ENCODE measurements at regions not wholly inside any gene's neighbourhood (a gene's known extent, or its start where the extent isn't known, plus 50 kb on each side); places are given as distances from the start of the nearest gene placed in this dataset.

GRCh38 chr18:53698907-53699306, 525.6 kb downstream of the MBD2 start:
- DNase-seq (ENCODE audit: extremely low spot score, insufficient read length, low read depth), result no peak
- no peak for FAIRE-seq

- no peak for FAIRE-seq
- no peak for DNase-seq (ENCODE audit: extremely low spot score, insufficient read length, low read depth)
Measured at GRCh38 chr18:53689886-53690285, 534.6 kb downstream of the MBD2 start.

- DNase-seq (ENCODE audit: extremely low spot score, insufficient read length, low read depth) (no peak), FAIRE-seq (no peak)
Measured at GRCh38 chr18:53686965-53687364, 537.5 kb downstream of the MBD2 start.

- no peak for FAIRE-seq
Measured at GRCh38 chr18:53682796-53683195, 541.7 kb downstream of the MBD2 start.

GRCh38 chr18:53677480-53677879, 547.0 kb downstream of the MBD2 start:
- DNase-seq (ENCODE audit: extremely low spot score, insufficient read length, low read depth) (no peak), FAIRE-seq (no peak)

More at GRCh38 chr18:53682796-53683195, 541.7 kb downstream of the MBD2 start:
- DNase-seq (ENCODE audit: extremely low spot score, insufficient read length, low read depth), result no peak

GRCh38 chr18:53665701-53666100, 558.8 kb downstream of the MBD2 start:
- DNase-seq (ENCODE audit: extremely low spot score, insufficient read length, low read depth) (no peak), FAIRE-seq (no peak)

- DNase-seq (ENCODE audit: extremely low spot score, insufficient read length, low read depth) (no peak), FAIRE-seq (no peak)
Measured at GRCh38 chr18:53664575-53664974, 559.9 kb downstream of the MBD2 start.

- DNase-seq (ENCODE audit: extremely low spot score, insufficient read length, low read depth) (no peak), FAIRE-seq (no peak)
Measured at GRCh38 chr18:53660306-53660705, 564.2 kb downstream of the MBD2 start.

- no peak for DNase-seq (ENCODE audit: extremely low spot score, insufficient read length, low read depth)
- FAIRE-seq, result no peak
Measured at GRCh38 chr18:53657257-53657656, 567.2 kb downstream of the MBD2 start.

- FAIRE-seq (no peak), DNase-seq (ENCODE audit: extremely low spot score, insufficient read length, low read depth) (no peak)
Measured at GRCh38 chr18:53649621-53650020, 574.8 kb downstream of the MBD2 start.

- FAIRE-seq (no peak), DNase-seq (ENCODE audit: extremely low spot score, insufficient read length, low read depth) (no peak)
Measured at GRCh38 chr18:53644799-53645471, 579.5 kb downstream of the MBD2 start.

- no peak for DNase-seq (ENCODE audit: extremely low spot score, insufficient read length, low read depth)
- no peak for FAIRE-seq
Measured at GRCh38 chr18:53639687-53640086, 584.8 kb downstream of the MBD2 start.

- no peak for FAIRE-seq
- no peak for DNase-seq (ENCODE audit: extremely low spot score, insufficient read length, low read depth)
Measured at GRCh38 chr18:53629337-53629736, 595.1 kb downstream of the MBD2 start.

GRCh38 chr18:53625997-53626599, 598.4 kb downstream of the MBD2 start:
- FAIRE-seq, result no peak
- no peak for DNase-seq (ENCODE audit: extremely low spot score, insufficient read length, low read depth)

- DNase-seq (ENCODE audit: extremely low spot score, insufficient read length, low read depth) (no peak), FAIRE-seq (no peak)
Measured at GRCh38 chr18:53610957-53611356, 613.5 kb downstream of the MBD2 start.

GRCh38 chr18:53606792-53607191, 617.7 kb downstream of the MBD2 start:
- FAIRE-seq (no peak), DNase-seq (ENCODE audit: extremely low spot score, insufficient read length, low read depth) (no peak)

- no peak for DNase-seq (ENCODE audit: extremely low spot score, insufficient read length, low read depth)
- FAIRE-seq, result no peak
Measured at GRCh38 chr18:53605198-53605597, 619.3 kb downstream of the MBD2 start.

GRCh38 chr18:53603276-53603675, 621.2 kb downstream of the MBD2 start:
- DNase-seq (ENCODE audit: extremely low spot score, insufficient read length, low read depth) (no peak), FAIRE-seq (no peak)

- no peak for FAIRE-seq
- DNase-seq (ENCODE audit: extremely low spot score, insufficient read length, low read depth), result no peak
Measured at GRCh38 chr18:53601344-53601743, 623.1 kb downstream of the MBD2 start.

- DNase-seq (ENCODE audit: extremely low spot score, insufficient read length, low read depth) (no peak), FAIRE-seq (no peak)
Measured at GRCh38 chr18:53586923-53587322, 637.5 kb downstream of the MBD2 start.
